HFFc6 (cell line): ENCODE measurements at regions not wholly inside any gene's neighbourhood (a gene's known extent, or its start where the extent isn't known, plus 50 kb on each side); places are given as distances from the start of the nearest gene placed in this dataset.

Experiments used
- DNase-seq: peaks from one replicate; pipeline ENCODE4 v3.0.0-alpha.2; 2018
- H3K27ac Mint-ChIP-seq: 2 replicates; pipeline ENCODE4 v1.8.0; 2020; ENCODE audit warnings: mild to moderate bottlenecking, mixed read lengths
- H3K27me3 Mint-ChIP-seq: 2 replicates; pipeline ENCODE4 v1.8.0; 2021; ENCODE audit warnings: mild to moderate bottlenecking, moderate library complexity, mixed read lengths; ENCODE audit not compliant: insufficient read depth
- H3K36me3 Mint-ChIP-seq: 2 replicates; pipeline ENCODE4 v1.8.0; 2021; ENCODE audit warnings: low read depth, mixed read lengths
- H3K4me1 Mint-ChIP-seq: 2 replicates; pipeline ENCODE4 v1.8.0; 2020; ENCODE audit warnings: low read depth, mixed read lengths
- H3K4me3 Mint-ChIP-seq: 2 replicates; pipeline ENCODE4 v1.8.0; 2020; ENCODE audit warnings: mild to moderate bottlenecking, moderate library complexity, mixed read lengths
- H3K9me3 Mint-ChIP-seq: 2 replicates; pipeline ENCODE4 v1.8.0; 2020; ENCODE audit warnings: mild to moderate bottlenecking, mixed read lengths
- CTCF ChIP-seq: fragments of 200-600 bp; sonication (generic); IDR thresholded peaks from 2 replicates; pipeline ENCODE4 v1.5.0; 2021; ENCODE audit warnings: antibody characterized with exemption, mild to moderate bottlenecking

GRCh38 chr4:112905728-112906127 lies 143.7 kb upstream of the ANK2 start:
- TF ChIP-seq CTCF = no peak

GRCh38 chr4:112908511-112908910 lies 140.9 kb upstream of the ANK2 start:
- Mint-ChIP-seq H3K9me3 (no peaks in the 10 kb centered on the region), H3K27me3 (no peaks in the 10 kb centered on the region; the same call in 1 of the 2 replicates), H3K27ac (no peak overlapping the region; the same call in 1 of the 2 replicates), H3K4me1 (peaks cover 16% of the 10 kb centered on the region; the same call in 1 of the 2 replicates), H3K4me3 (no peak overlapping the region), H3K36me3 (no peaks in the 10 kb centered on the region)
- no peak for DNase-seq
- no peak for TF ChIP-seq CTCF

More at GRCh38 chr4:112905728-112906127, 143.7 kb upstream of the ANK2 start:
- H3K27me3 Mint-ChIP-seq = no peaks in the 10 kb centered on the region; the same call in 1 of the 2 replicates
- H3K36me3 Mint-ChIP-seq = no peaks in the 10 kb centered on the region
- no peaks in the 10 kb centered on the region for H3K9me3 Mint-ChIP-seq
- H3K27ac Mint-ChIP-seq = no peak overlapping the region
- peaks cover 16% of the 10 kb centered on the region; the same call in 1 of the 2 replicates for H3K4me1 Mint-ChIP-seq
- H3K4me3 Mint-ChIP-seq = no peak overlapping the region
- DNase-seq = no peak

GRCh38 chr4:112910109-112910736 lies 139.2 kb upstream of the ANK2 start:
- peaks cover 16% of the 10 kb centered on the region; the same call in 1 of the 2 replicates for H3K4me1 Mint-ChIP-seq
- TF ChIP-seq CTCF = no peak
- H3K4me3 Mint-ChIP-seq = peak overlapping the region; percentile 55; the same call in 1 of the 2 replicates
- no peaks in the 10 kb centered on the region for H3K36me3 Mint-ChIP-seq
- DNase-seq = peak; percentile 54
- no peaks in the 10 kb centered on the region; the same call in 1 of the 2 replicates for H3K27me3 Mint-ChIP-seq
- no peaks in the 10 kb centered on the region for H3K9me3 Mint-ChIP-seq
- no peak overlapping the region for H3K27ac Mint-ChIP-seq

GRCh38 chr4:112916868-112917267 lies 132.6 kb upstream of the ANK2 start:
- Mint-ChIP-seq H3K4me3 (no peak overlapping the region), H3K36me3 (no peaks in the 10 kb centered on the region), H3K27ac (no peak overlapping the region; the same call in 1 of the 2 replicates), H3K9me3 (no peaks in the 10 kb centered on the region), H3K27me3 (no peaks in the 10 kb centered on the region), H3K4me1 (peaks cover 12% of the 10 kb centered on the region; the same call in 1 of the 2 replicates)
- no peak for TF ChIP-seq CTCF
- peak; percentile 37 for DNase-seq

GRCh38 chr4:112923516-112923915 lies 125.9 kb upstream of the ANK2 start:
- Mint-ChIP-seq H3K27me3 (no peaks in the 10 kb centered on the region), H3K9me3 (no peaks in the 10 kb centered on the region), H3K36me3 (no peaks in the 10 kb centered on the region), H3K4me1 (no peaks in the 10 kb centered on the region), H3K4me3 (no peak overlapping the region), H3K27ac (no peak overlapping the region)
- DNase-seq = no peak
- no peak for TF ChIP-seq CTCF
